GM19452 (cell line): ENCODE measurements at regions not wholly inside any gene's neighbourhood (a gene's known extent, or its start where the extent isn't known, plus 50 kb on each side); places are given as distances from the start of the nearest gene placed in this dataset.

ENCODE experiments used
- ATAC-seq: cut with Tn5 transposase; IDR thresholded peaks from one replicate; pipeline ENCODE4 v1.9.1; 2021; ENCODE audit not compliant: unreplicated experiment

- no peak for ATAC-seq
These were observed 169.3 kb upstream of the BLID start for GRCh38 chr11:122285070-122285988.

- no peak for ATAC-seq
These were observed 164.9 kb upstream of the BLID start for GRCh38 chr11:122280870-122281269.

- no peak for ATAC-seq
These were observed 163.2 kb upstream of the BLID start for GRCh38 chr11:122279194-122279593.

GRCh38 chr11:122277493-122277892 lies 161.5 kb upstream of the BLID start:
- no peak for ATAC-seq

- no peak for ATAC-seq
These were observed 160.2 kb upstream of the BLID start for GRCh38 chr11:122276221-122276620.

- no peak for ATAC-seq
These were observed 159.5 kb upstream of the BLID start for GRCh38 chr11:122275508-122275907.

GRCh38 chr11:122273476-122274191 lies 157.6 kb upstream of the BLID start:
- ATAC-seq: no peak

- ATAC-seq: no peak
These were observed 155.7 kb upstream of the BLID start for GRCh38 chr11:122271745-122272144.

GRCh38 chr11:122271137-122271536 lies 155.1 kb upstream of the BLID start:
- no peak for ATAC-seq

- ATAC-seq: no peak
These were observed 154.5 kb upstream of the BLID start for GRCh38 chr11:122270535-122270934.

GRCh38 chr11:122269824-122270223 lies 153.8 kb upstream of the BLID start:
- ATAC-seq: no peak

- ATAC-seq: no peak
These were observed 152.7 kb upstream of the BLID start for GRCh38 chr11:122268601-122269130.

- ATAC-seq: no peak
These were observed 151.6 kb upstream of the BLID start for GRCh38 chr11:122267602-122268001.

- ATAC-seq: no peak
These were observed 150.0 kb upstream of the BLID start for GRCh38 chr11:122265981-122266380.

- ATAC-seq: no peak
These were observed 148.1 kb upstream of the BLID start for GRCh38 chr11:122264121-122264520.

GRCh38 chr11:122261546-122261945 lies 145.5 kb upstream of the BLID start:
- no peak for ATAC-seq

GRCh38 chr11:122259195-122259821 lies 143.3 kb upstream of the BLID start:
- no peak for ATAC-seq

- no peak for ATAC-seq
These were observed 142.6 kb upstream of the BLID start for GRCh38 chr11:122258446-122259194.

- ATAC-seq: no peak
These were observed 137.7 kb upstream of the BLID start for GRCh38 chr11:122253589-122254231.

GRCh38 chr11:122248939-122249338 lies 132.9 kb upstream of the BLID start:
- ATAC-seq: no peak
